NCI-H2227 (cell line): ENCODE measurements at regions not wholly inside any gene's neighbourhood (a gene's known extent, or its start where the extent isn't known, plus 50 kb on each side); places are given as distances from the start of the nearest gene placed in this dataset.

Experiments used
- DNase-seq: peaks from one replicate; lab custom pipeline; 2025; ENCODE audit not compliant: unreplicated experiment; lab: John Stamatoyannopoulos, UW

- no peak for DNase-seq
Measured at GRCh38 chr1:87508247-87508787, 179.6 kb downstream of the LMO4 start.

GRCh38 chr1:87510540-87510939 is 181.9 kb downstream of the LMO4 start:
- no peak for DNase-seq

GRCh38 chr1:87511449-87511848 is 182.8 kb downstream of the LMO4 start:
- DNase-seq, result no peak

DNA sequence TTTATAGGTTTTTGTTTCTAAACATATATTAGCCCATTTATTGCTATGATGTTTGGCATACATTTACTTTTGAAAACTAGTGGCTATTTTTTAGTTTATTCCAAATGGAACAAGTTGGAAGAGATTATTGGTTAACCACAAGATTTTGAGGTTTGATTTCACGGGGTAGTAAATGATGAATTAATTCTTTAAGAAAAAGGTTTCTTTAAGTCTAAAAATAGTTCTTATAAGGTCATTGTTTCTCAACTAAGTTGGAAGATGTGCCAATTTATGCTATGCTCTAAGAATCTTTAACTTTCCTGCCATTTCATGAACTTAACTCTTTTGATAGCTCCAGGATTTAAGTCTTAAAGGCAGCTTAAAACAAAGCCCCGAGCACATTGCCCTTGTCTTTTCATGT is 183.8 kb downstream of the LMO4 start:
- DNase-seq, result no peak

GRCh38 chr1:87513255-87513654 is 184.6 kb downstream of the LMO4 start:
- DNase-seq, result no peak

DNA sequence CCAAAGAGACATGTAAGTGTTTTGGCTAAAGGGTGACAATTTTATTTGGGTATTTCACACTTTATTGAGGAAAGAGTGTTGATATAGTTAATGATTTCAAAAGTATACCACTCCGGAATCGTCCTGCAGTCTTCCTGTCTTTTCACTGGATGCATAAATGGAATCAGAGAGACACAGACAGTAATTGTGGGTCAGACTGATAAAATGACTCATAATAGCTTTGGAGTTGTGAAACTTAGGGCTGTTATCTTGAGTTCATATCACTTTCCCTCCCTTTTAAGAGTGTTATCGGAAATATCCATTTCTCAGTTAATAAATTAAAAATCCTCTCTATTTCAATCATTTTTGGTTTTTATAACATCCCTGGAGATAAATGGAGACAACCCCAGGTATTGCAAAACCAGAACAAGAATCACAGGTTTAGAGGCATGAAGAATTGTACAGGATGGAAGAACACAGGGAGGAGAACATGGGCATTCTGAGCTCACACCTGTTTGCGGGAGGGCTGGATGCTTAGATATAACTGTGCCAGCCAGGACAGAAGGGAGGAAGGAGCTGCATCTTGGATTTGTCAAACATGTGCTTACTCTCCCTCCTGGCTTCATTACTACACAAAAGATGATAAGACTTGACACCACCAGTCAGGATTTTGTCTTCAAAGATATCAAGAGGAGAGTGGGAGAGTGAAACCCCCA is 185.4 kb downstream of the LMO4 start:
- DNase-seq, result no peak

DNA sequence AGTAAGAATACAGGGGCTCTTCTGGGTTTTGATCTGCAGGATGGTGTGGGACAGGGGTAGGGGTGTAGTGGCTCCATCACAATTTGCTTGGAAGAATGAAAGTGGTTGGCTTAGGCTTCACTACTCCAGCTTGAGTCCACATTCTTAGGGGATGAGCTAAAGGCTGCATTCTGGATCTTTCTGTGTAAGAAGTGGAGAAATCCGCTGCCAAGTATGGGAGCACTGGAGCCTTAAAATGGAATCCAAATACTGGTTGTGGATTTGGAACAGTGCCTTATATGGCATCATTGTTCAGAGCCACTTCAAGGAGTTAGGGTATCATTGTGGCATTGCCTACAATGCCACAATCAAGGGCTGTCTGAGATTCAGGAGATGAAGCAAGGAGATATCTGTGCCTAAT is 187.1 kb downstream of the LMO4 start:
- no peak for DNase-seq

DNA sequence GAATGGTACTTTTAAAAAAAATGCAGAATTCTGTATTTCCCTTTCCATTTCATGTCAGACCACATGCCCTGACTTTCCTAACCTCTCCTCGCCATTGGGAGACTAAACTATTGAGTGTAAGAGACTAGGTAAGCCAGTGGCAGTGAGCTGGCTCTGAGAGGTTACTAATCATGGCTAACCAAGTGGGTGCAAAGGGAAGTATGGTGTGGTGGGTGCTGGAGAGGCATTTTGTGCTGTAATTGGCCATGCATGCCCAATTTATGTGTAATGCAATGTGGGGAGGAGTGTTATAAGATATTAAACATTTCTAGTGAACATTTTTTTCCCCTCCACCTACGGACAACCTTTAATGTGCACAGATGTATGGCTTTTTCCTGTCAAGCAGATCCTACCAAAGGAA is 190.1 kb downstream of the LMO4 start:
- no peak for DNase-seq

- no peak for DNase-seq
Measured at GRCh38 chr1:87521452-87521851, 192.8 kb downstream of the LMO4 start.

- no peak for DNase-seq
Measured at GRCh38 chr1:87523466-87523865, 194.8 kb downstream of the LMO4 start.

GRCh38 chr1:87524021-87524754 is 195.5 kb downstream of the LMO4 start:
- no peak for DNase-seq

DNA sequence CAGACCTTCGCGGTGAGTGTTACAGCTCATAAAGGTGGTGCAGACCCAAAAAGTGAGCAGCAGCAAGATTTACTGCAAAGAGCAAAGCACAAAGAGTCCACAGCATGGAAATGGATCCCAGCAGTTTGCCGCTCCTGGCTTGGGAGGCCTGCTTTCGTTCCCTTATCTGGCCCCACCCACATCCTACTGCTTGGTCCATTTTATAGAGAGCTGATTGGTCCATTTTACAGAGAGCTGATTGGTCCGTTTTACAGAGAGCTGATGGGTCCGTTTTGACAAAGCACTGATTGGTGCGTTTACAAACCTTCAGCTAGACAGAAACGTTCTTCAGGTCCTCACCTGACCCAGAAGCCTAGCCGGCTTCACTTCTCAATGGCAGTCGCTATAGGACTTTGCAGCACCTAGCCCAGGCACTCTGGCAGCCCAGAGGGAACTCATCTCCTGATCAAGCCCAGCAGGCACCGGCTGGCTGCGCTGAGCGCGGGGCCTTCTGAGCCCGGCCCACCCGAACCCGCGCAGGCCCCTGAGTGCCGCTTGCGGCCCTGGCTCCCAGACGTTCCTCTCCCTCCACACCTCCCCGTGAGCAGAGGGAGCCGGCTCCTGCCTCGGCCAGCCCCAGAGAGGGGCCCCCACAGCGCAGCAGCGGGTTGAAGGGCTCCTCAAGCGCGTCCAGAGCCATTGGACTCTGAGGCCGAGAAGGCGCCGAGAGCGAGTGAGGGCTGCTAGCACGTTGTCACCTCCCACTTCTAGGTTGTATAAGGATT is 200.3 kb downstream of the LMO4 start:
- no peak for DNase-seq

GRCh38 chr1:87530042-87530807 is 201.5 kb downstream of the LMO4 start:
- DNase-seq, result no peak

GRCh38 chr1:87535551-87535950 is 206.9 kb downstream of the LMO4 start:
- DNase-seq, result no peak

- no peak for DNase-seq
Measured at GRCh38 chr1:87539147-87539546, 210.5 kb downstream of the LMO4 start.

GRCh38 chr1:87542697-87543096 is 214.0 kb downstream of the LMO4 start:
- DNase-seq, result no peak

- no peak for DNase-seq
Measured at GRCh38 chr1:87549738-87550137, 221.1 kb downstream of the LMO4 start.

- DNase-seq, result no peak
Measured at GRCh38 chr1:87553511-87553910, 224.8 kb downstream of the LMO4 start.

DNA sequence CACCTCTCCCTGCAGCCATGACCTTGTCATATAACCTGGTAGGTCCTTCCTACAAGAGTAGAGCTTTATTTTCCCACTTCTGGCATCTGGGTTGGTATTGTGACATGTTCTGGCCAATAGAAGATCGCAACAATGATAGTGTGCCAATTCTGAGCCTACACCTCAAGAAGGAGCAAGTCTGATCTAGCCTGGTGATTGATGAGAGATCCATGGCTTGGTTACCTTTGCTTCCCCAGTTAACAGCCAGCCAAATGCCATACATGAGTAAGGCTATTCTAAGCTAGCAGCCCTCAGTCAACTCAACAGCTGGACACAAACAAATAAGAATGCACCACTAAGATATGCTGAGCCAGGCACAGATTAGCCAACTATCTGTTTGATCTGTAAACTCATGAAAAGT is 226.7 kb downstream of the LMO4 start:
- no peak for DNase-seq

- DNase-seq, result no peak
Measured at GRCh38 chr1:87556326-87556725, 227.6 kb downstream of the LMO4 start.

DNA sequence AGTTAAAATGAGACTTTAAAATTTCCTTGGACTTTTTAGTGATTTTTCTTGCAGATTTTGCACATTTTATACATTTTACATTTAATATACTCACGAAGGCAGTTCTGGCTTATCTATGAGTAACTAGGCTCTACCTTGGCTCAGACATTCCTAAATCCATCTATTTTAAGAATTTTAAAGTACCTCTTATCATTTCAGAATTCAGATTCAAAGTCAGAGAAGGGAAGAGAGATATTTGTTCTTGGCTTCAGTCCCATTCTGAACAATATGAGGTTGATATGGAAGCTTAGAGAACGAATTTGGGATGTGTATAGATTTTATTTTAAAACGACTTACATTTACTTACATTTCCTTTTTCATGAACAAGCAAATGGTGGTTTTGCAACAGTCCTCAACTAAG is 230.2 kb downstream of the LMO4 start:
- no peak for DNase-seq
